ENCODE measurements at regions not wholly inside any gene's neighbourhood (a gene's known extent, or its start where the extent isn't known, plus 50 kb on each side); places are given as distances from the start of the nearest gene placed in this dataset.
"Not testable (repeated sequence)": the region's sequence is repeated elsewhere in the genome, so short reads cannot be mapped to it uniquely, and the experiment has no call there.

DNA sequence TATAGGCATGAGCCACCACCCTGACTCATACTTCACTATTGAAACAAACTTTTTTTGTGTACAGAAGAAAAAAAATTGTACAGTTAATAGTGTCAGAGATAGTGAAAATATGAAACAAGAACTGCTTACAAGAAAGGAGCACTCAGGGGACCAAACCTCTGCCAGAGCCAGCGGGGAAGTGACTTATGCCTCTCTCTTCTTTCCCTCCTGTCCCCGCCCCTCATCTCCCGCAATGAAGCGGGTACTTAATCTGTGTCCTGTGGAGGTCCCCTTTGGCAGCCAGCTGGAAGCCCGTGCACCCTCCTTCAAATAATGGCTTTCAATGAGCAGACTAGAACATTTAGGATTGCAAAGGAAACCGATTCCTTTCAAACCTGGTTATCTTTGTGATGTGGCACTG is 51.5 kb downstream of the PPIAL4A start:
- H3K4me1 ChIP-seq (ENCODE audit: insufficient read depth, low read length); H3K36me3 ChIP-seq (ENCODE audit: insufficient read depth, low read length); H3K9ac ChIP-seq (ENCODE audit: low read depth, low read length); H3K9me3 ChIP-seq (ENCODE audit: control insufficient read depth, insufficient read depth, low read length): not testable (repeated sequence)

GRCh38 chr1:120941836-120942217 is 52.3 kb downstream of the PPIAL4A start:
- not testable (repeated sequence) for H3K9me3 ChIP-seq (ENCODE audit: control insufficient read depth, insufficient read depth, low read length); H3K36me3 ChIP-seq (ENCODE audit: insufficient read depth, low read length); H3K4me1 ChIP-seq (ENCODE audit: insufficient read depth, low read length)
- H3K9ac ChIP-seq (ENCODE audit: low read depth, low read length), result peak overlapping the region; percentile 53

GRCh38 chr1:120942218-120942944 is 52.8 kb downstream of the PPIAL4A start:
- peak overlapping the region; percentile 53 for H3K9ac ChIP-seq (ENCODE audit: low read depth, low read length)
- not testable (repeated sequence) for H3K36me3 ChIP-seq (ENCODE audit: insufficient read depth, low read length); H3K4me1 ChIP-seq (ENCODE audit: insufficient read depth, low read length); H3K9me3 ChIP-seq (ENCODE audit: control insufficient read depth, insufficient read depth, low read length)

GRCh38 chr1:120942945-120943319 is 53.4 kb downstream of the PPIAL4A start:
- not testable (repeated sequence) for H3K9me3 ChIP-seq (ENCODE audit: control insufficient read depth, insufficient read depth, low read length); H3K9ac ChIP-seq (ENCODE audit: low read depth, low read length); H3K4me1 ChIP-seq (ENCODE audit: insufficient read depth, low read length); H3K36me3 ChIP-seq (ENCODE audit: insufficient read depth, low read length)

GRCh38 chr1:120944691-120945090 is 55.1 kb downstream of the PPIAL4A start:
- H3K4me1 ChIP-seq (ENCODE audit: insufficient read depth, low read length); H3K9me3 ChIP-seq (ENCODE audit: control insufficient read depth, insufficient read depth, low read length); H3K9ac ChIP-seq (ENCODE audit: low read depth, low read length); H3K36me3 ChIP-seq (ENCODE audit: insufficient read depth, low read length): not testable (repeated sequence)

- H3K9ac ChIP-seq (ENCODE audit: low read depth, low read length); H3K9me3 ChIP-seq (ENCODE audit: control insufficient read depth, insufficient read depth, low read length); H3K4me1 ChIP-seq (ENCODE audit: insufficient read depth, low read length); H3K36me3 ChIP-seq (ENCODE audit: insufficient read depth, low read length): not testable (repeated sequence)
These were observed 55.6 kb downstream of the PPIAL4A start for GRCh38 chr1:120945122-120945521.

- H3K4me1 ChIP-seq (ENCODE audit: insufficient read depth, low read length); H3K9ac ChIP-seq (ENCODE audit: low read depth, low read length); H3K9me3 ChIP-seq (ENCODE audit: control insufficient read depth, insufficient read depth, low read length); H3K36me3 ChIP-seq (ENCODE audit: insufficient read depth, low read length): not testable (repeated sequence)
These were observed 57.5 kb downstream of the PPIAL4A start for GRCh38 chr1:120947114-120947513.

DNA sequence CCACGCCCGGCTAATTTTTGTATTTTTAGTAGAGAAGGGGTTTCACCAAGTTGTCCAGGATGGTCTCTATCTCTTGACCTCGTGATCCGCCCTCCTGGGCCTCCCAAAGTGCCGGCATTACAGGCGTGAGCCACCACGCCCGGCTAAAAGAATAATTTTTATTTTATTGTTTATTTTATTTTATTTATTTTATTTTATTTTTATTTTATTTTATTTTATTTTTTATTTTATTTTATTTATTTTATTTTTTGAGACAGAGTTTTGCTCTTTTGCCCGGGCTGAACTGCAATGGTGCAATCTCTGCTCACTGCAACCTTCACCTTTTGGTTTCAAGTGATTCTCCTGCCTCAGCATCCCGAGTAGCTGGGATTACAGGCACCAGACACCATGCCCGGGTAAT is 60.2 kb downstream of the PPIAL4A start:
- H3K36me3 ChIP-seq (ENCODE audit: insufficient read depth, low read length); H3K9ac ChIP-seq (ENCODE audit: low read depth, low read length); H3K4me1 ChIP-seq (ENCODE audit: insufficient read depth, low read length); H3K9me3 ChIP-seq (ENCODE audit: control insufficient read depth, insufficient read depth, low read length): not testable (repeated sequence)

- H3K36me3 ChIP-seq (ENCODE audit: insufficient read depth, low read length); H3K4me1 ChIP-seq (ENCODE audit: insufficient read depth, low read length): not testable (repeated sequence)
These were observed 61.1 kb downstream of the PPIAL4A start for GRCh38 chr1:120950633-120951032.

GRCh38 chr1:120951100-120951499 is 61.5 kb downstream of the PPIAL4A start:
- not testable (repeated sequence) for H3K36me3 ChIP-seq (ENCODE audit: insufficient read depth, low read length)

More at GRCh38 chr1:120950633-120951032, 61.1 kb downstream of the PPIAL4A start:
- not testable (repeated sequence) for H3K9me3 ChIP-seq (ENCODE audit: control insufficient read depth, insufficient read depth, low read length); H3K9ac ChIP-seq (ENCODE audit: low read depth, low read length)

DNA sequence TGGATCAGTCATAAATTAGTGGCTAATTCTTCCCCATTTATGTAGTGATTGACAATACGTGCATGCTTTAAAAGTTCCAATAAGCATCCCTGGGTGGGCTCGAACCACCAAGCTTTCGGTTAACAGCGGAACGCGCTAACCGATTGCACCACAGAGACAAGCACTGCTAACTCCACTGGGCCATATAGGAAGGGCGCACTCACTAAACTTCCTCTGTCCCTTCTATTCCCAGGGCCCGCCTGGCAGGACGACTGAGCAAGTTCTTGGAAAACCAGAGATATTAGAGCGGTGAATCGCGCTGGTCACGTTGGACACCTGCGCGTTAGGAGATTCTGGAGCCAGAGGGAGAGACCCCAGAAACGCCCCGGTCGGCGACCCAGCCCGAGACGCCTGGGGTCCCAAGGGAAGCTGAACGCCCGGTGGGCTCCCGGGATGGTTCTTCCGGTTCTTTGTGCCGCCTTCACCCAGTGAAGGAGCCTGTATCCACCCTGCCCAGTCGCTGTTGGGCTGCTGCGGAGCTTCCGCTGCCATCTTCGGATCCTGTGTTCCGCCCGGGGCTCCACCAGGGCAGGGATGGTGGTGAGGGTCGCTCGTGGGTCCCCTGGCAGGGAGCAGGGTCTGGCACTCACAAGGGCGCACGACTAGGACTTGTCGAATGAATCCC is 62.8 kb downstream of the PPIAL4A start:
- not testable (repeated sequence) for H3K9ac ChIP-seq (ENCODE audit: low read depth, low read length)

More at GRCh38 chr1:120951100-120951499, 61.5 kb downstream of the PPIAL4A start:
- not testable (repeated sequence) for H3K9me3 ChIP-seq (ENCODE audit: control insufficient read depth, insufficient read depth, low read length); H3K4me1 ChIP-seq (ENCODE audit: insufficient read depth, low read length); H3K9ac ChIP-seq (ENCODE audit: low read depth, low read length)

GRCh38 chr1:120952871-120953265 is 63.3 kb downstream of the PPIAL4A start:
- H3K36me3 ChIP-seq (ENCODE audit: insufficient read depth, low read length); H3K4me1 ChIP-seq (ENCODE audit: insufficient read depth, low read length); H3K9me3 ChIP-seq (ENCODE audit: control insufficient read depth, insufficient read depth, low read length): not testable (repeated sequence)
- H3K9ac ChIP-seq (ENCODE audit: low read depth, low read length), result peak overlapping the region; percentile 36; the same call in 1 of the 2 replicates

More for the DNA sequence above, 62.8 kb downstream of the PPIAL4A start:
- H3K9me3 ChIP-seq (ENCODE audit: control insufficient read depth, insufficient read depth, low read length); H3K4me1 ChIP-seq (ENCODE audit: insufficient read depth, low read length); H3K36me3 ChIP-seq (ENCODE audit: insufficient read depth, low read length): not testable (repeated sequence)

- H3K36me3 ChIP-seq (ENCODE audit: insufficient read depth, low read length), result no peaks in the 10 kb centered on the region
- H3K4me1 ChIP-seq (ENCODE audit: insufficient read depth, low read length), result 0 out of 2 replicates have a peak, but pooled peaks cover 7% of the 10 kb centered on the region
- H3K9me3 ChIP-seq (ENCODE audit: control insufficient read depth, insufficient read depth, low read length), result no peaks in the 10 kb centered on the region
- no peak overlapping the region for H3K9ac ChIP-seq (ENCODE audit: low read depth, low read length)
These were observed 65.2 kb downstream of the PPIAL4A start for GRCh38 chr1:120954736-120955135.

DNA sequence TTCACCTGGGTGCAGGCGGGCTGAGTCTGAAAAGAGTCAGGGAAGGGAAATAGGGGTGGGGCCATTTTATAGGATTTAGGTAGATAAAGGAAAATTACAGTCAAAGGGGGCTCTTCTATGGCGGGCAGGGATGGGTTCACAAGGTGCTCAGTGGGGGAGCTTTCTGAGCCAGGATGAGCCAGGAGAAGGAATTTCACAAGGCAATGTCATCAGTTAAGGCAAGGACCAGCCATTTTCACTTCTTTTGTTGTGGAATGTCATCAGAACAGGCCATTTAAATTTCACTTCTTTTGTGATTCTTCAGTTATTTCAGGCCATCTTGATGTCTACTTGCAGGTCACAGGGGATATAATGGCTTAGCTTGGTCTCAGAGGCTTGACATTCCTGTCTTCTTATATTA is 66.4 kb downstream of the PPIAL4A start:
- H3K9ac ChIP-seq (ENCODE audit: low read depth, low read length); H3K9me3 ChIP-seq (ENCODE audit: control insufficient read depth, insufficient read depth, low read length); H3K36me3 ChIP-seq (ENCODE audit: insufficient read depth, low read length); H3K4me1 ChIP-seq (ENCODE audit: insufficient read depth, low read length): not testable (repeated sequence)

DNA sequence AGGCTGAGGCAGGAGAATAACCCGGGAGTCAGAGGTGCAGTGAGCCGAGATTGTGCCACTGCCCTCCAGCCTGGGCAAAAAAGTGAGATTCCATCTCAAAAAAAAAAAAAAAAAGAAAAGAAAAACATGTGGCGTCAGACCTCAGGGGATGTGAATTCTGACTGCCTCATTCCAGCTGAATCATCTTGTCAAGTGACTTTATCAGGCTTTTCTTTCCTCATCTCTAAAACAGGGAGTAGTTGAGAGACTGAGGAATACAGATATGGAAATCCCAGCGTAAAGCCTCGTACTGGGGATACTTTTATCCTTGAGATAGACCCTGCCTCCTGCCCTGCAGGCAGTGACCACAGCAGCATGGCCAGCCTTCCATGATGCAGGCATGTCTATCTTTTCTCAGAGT is 76.4 kb downstream of the PPIAL4A start:
- not testable (repeated sequence) for H3K36me3 ChIP-seq (ENCODE audit: insufficient read depth, low read length); H3K9ac ChIP-seq (ENCODE audit: low read depth, low read length); H3K9me3 ChIP-seq (ENCODE audit: control insufficient read depth, insufficient read depth, low read length); H3K4me1 ChIP-seq (ENCODE audit: insufficient read depth, low read length)
